Stimulated activated CD8-positive, alpha-beta memory T cell treated with anti-CD3 and anti-CD28 coated beads, Interleukin-15, amount 100 ng/mL, for 48 hours (primary cell): ENCODE measurements at regions not wholly inside any gene's neighbourhood (a gene's known extent, or its start where the extent isn't known, plus 50 kb on each side); places are given as distances from the start of the nearest gene placed in this dataset.
"Not testable (repeated sequence)": the region's sequence is repeated elsewhere in the genome, so short reads cannot be mapped to it uniquely, and the experiment has no call there.

ENCODE experiments used
- DNase-seq, 2 donors: peaks; one replicate each; pipeline ENCODE4 v3.0.0-alpha.2; 2020; ENCODE audit warnings: low read depth in 2 of 2

- no peak for DNase-seq
Measured at GRCh38 chr2:8595428-8595805, 86.4 kb upstream of the ID2 start.

GRCh38 chr2:8595811-8596600, 85.8 kb upstream of the ID2 start:
- no peak for DNase-seq

- no peak for DNase-seq
Measured at GRCh38 chr2:8597094-8597493, 84.8 kb upstream of the ID2 start.

- DNase-seq, result no peak
Measured at GRCh38 chr2:8597559-8598225, 84.2 kb upstream of the ID2 start.

- DNase-seq, result no peak
Measured at GRCh38 chr2:8598295-8599165, 83.3 kb upstream of the ID2 start.

- no peak for DNase-seq
Measured at GRCh38 chr2:8599421-8600242, 82.2 kb upstream of the ID2 start.

GRCh38 chr2:8600456-8600855, 81.4 kb upstream of the ID2 start:
- DNase-seq, result no peak

GRCh38 chr2:8602809-8603208, 79.0 kb upstream of the ID2 start:
- no peak for DNase-seq

- DNase-seq, result not testable (repeated sequence)
Measured at GRCh38 chr2:8603356-8603755, 78.5 kb upstream of the ID2 start.

- DNase-seq, result no peak
Measured at GRCh38 chr2:8604262-8604661, 77.6 kb upstream of the ID2 start.

GRCh38 chr2:8605351-8606065, 76.3 kb upstream of the ID2 start:
- no peak for DNase-seq

GRCh38 chr2:8606226-8606625, 75.6 kb upstream of the ID2 start:
- no peak for DNase-seq

- no peak for DNase-seq
Measured at GRCh38 chr2:8606649-8607550, 75.0 kb upstream of the ID2 start.

GRCh38 chr2:8607606-8608005, 74.2 kb upstream of the ID2 start:
- no peak for DNase-seq

GRCh38 chr2:8608411-8608954, 73.4 kb upstream of the ID2 start:
- peak; percentile 19 to 37 for DNase-seq

GRCh38 chr2:8609357-8609811, 72.5 kb upstream of the ID2 start:
- no peak for DNase-seq

- not testable (repeated sequence) for DNase-seq
Measured at GRCh38 chr2:8610775-8611174, 71.1 kb upstream of the ID2 start.

GRCh38 chr2:8611246-8611645, 70.6 kb upstream of the ID2 start:
- no peak for DNase-seq

- DNase-seq, result no peak
Measured at GRCh38 chr2:8611700-8612099, 70.2 kb upstream of the ID2 start.
